ENCODE measurements at regions not wholly inside any gene's neighbourhood (a gene's known extent, or its start where the extent isn't known, plus 50 kb on each side); places are given as distances from the start of the nearest gene placed in this dataset.

GRCh38 chr4:11741190-11741652 lies 312.5 kb upstream of the HS3ST1 start:
- Histone ChIP-seq H3K14ac (replicated peaks; ENCODE audit: low read depth, low read length) (peak overlapping the region; percentile 10), H4K5ac (ENCODE audit: low read depth, low read length) (no peak overlapping the region; the same call in 1 of the 2 replicates), H3K18ac (ENCODE audit: low read depth, low read length) (no peak overlapping the region; the same call in 1 of the 2 replicates), H4K8ac (ENCODE audit: low read depth in 2 of 2, low read length in 2 of 2) (no peak overlapping the region), H3K4ac (ENCODE audit: low read depth, low read length) (no peak overlapping the region; the same call in 1 of the 2 replicates), H4K20me1 (ENCODE audit: insufficient read depth, low read length) (no peaks in the 10 kb centered on the region), H3K36me3 (ENCODE audit: control insufficient read depth, insufficient read depth, low read length) (no peaks in the 10 kb centered on the region), H2AK9ac (replicated peaks; ENCODE audit: low read depth, low read length, poor library complexity) (no peak overlapping the region), H2AK5ac (ENCODE audit: low read depth, low read length) (no peak overlapping the region), H3K23ac (ENCODE audit: low read depth, low read length) (no peak overlapping the region), H3K9me1 (ENCODE audit: insufficient read depth, low read length) (peaks cover 5% of the 10 kb centered on the region; the same call in 1 of the 2 replicates), H3K4me2 (ENCODE audit: low read depth, low read length) (no peak overlapping the region; the same call in 1 of the 2 replicates), H4K91ac (ENCODE audit: insufficient read depth, low read depth, low read length) (no peak overlapping the region), H3K4me1 (ENCODE audit: control insufficient read depth, insufficient read depth, low read length) (peaks cover 5% of the 10 kb centered on the region; the same call in 1 of the 2 replicates), H3K9me3 (ENCODE audit: control insufficient read depth, insufficient read depth, low read length) (no peaks in the 10 kb centered on the region), H3K27me3 (ENCODE audit: control insufficient read depth, insufficient read depth, low read length) (no peaks in the 10 kb centered on the region; the same call in 1 of the 2 replicates), H3K56ac (ENCODE audit: extremely low read depth, insufficient read depth, low read length) (no peak overlapping the region), H2AFZ (replicated peaks; ENCODE audit: low read length, poor library complexity) (peak overlapping the region; percentile 58), H3K27ac (ENCODE audit: insufficient read depth, low read length) (no peak overlapping the region), H2BK5ac (ENCODE audit: low read depth, low read length, poor library complexity, severe bottlenecking) (no peak overlapping the region), H2BK20ac (ENCODE audit: low read depth, low read length) (peak overlapping the region; percentile 49; the same call in 1 of the 2 replicates), H3K4me3 (ENCODE audit: insufficient read depth, low read depth, low read length) (no peak overlapping the region), H3K79me1 (ENCODE audit: low read depth in 1 of 2, low read length in 2 of 2) (no peaks in the 10 kb centered on the region), H3K9ac (ENCODE audit: low read depth, low read length) (no peak overlapping the region), H2BK120ac (ENCODE audit: low read depth, low read length) (no peak overlapping the region; the same call in 1 of the 2 replicates), H2BK15ac (ENCODE audit: low read depth, low read length) (no peak overlapping the region)
- dilution Hi-C loops (cut with HindIII; ENCODE audit: low sequenced_read_pairs, unreplicated experiment) (no loop called here), in situ Hi-C loops (cut with MboI; ENCODE audit: low sequenced_read_pairs) (no loop called here), intact Hi-C loops (cut with micrococcal nuclease) (no loop called here)
- ChIA-PET CTCF (interaction anchor here (0.6 to 1.1 kb wide), 2 partner anchors 21 to 110 kb away, joined by 3 read pairs; no protein-coding TSS in a partner anchor), POLR2A (ENCODE audit: unreplicated experiment) (no interaction called here)
- peak; percentile 62 for DNase-seq
- ATAC-seq (ENCODE audit: low read depth) = peak; percentile 67
- TF ChIP-seq FOS (IDR thresholded peaks at IDR 0.05; ENCODE audit: low read depth, low read length) (peak; percentile 50; the same call in 1 of the 2 replicates), MAZ (IDR thresholded peaks at IDR 0.05; ENCODE audit: borderline replicate concordance, low read depth, low read length) (no peak)
- no TSS peak for BruUV-seq (replicated peaks)
- no CpG with 5 or more reads among the region's 1 CpG for WGBS, 2 experiments (ENCODE audit: extremely low coverage in 2 of 2, insufficient read length in 1 of 2)
